Activated naive CD8-positive, alpha-beta T cell treated with anti-CD3 and anti-CD28 coated beads, Interleukin-2, amount 10 ng/mL, durations not matched to agents 7 days and 5 days (primary cell): ENCODE measurements at regions not wholly inside any gene's neighbourhood (a gene's known extent, or its start where the extent isn't known, plus 50 kb on each side); places are given as distances from the start of the nearest gene placed in this dataset.
"Not testable (repeated sequence)": the region's sequence is repeated elsewhere in the genome, so short reads cannot be mapped to it uniquely, and the experiment has no call there.

Experiments used
- ATAC-seq: fragments of 150-1000 bp; cut with Tn5 transposase; one replicate; pipeline ENCODE4 v1.10.0; 2021; ENCODE audit warnings: low read depth, moderate library complexity
- POLR2A ChIA-PET: fragments of 350-600 bp; sonication (Branson Sonifier 250); formaldehyde crosslinking; loops from one replicate; lab custom pipeline; 2021; ENCODE audit warnings: antibody characterized with exemption; lab: Charles Lee
- DNase-seq: peaks from one replicate; pipeline ENCODE4 v3.0.0; 2021
- H3K27ac Mint-ChIP-seq: one replicate; pipeline ENCODE4 v1.8.0; 2022; ENCODE audit warnings: mild to moderate bottlenecking, mixed read lengths
- H3K27me3 Mint-ChIP-seq: one replicate; pipeline ENCODE4 v1.8.0; 2022; ENCODE audit warnings: mild to moderate bottlenecking, moderate library complexity, mixed read lengths
- H3K36me3 Mint-ChIP-seq: one replicate; pipeline ENCODE4 v1.8.0; 2021; ENCODE audit warnings: mild to moderate bottlenecking, mixed read lengths
- H3K4me1 Mint-ChIP-seq: one replicate; pipeline ENCODE4 v1.8.0; 2021; ENCODE audit warnings: mixed read lengths
- H3K4me3 Mint-ChIP-seq: one replicate; pipeline ENCODE4 v1.8.0; 2022; ENCODE audit warnings: mild to moderate bottlenecking, moderate library complexity, mixed read lengths
- H3K9me3 Mint-ChIP-seq: one replicate; pipeline ENCODE4 v1.8.0; 2021; ENCODE audit warnings: mixed read lengths

- DNase-seq, result no peak
- POLR2A ChIA-PET, result no interaction called here
- no peaks in the 10 kb centered on the region for H3K36me3 Mint-ChIP-seq
- ATAC-seq, result no peak
- H3K4me3 Mint-ChIP-seq, result no peak overlapping the region
- no peaks in the 10 kb centered on the region for H3K4me1 Mint-ChIP-seq
- H3K27me3 Mint-ChIP-seq, result no peaks in the 10 kb centered on the region
- no peak overlapping the region for H3K27ac Mint-ChIP-seq
- H3K9me3 Mint-ChIP-seq, result no peaks in the 10 kb centered on the region
Measured at GRCh38 chr5:89566340-89566739, 683.4 kb upstream of the MEF2C start.

GRCh38 chr5:89560696-89561095, 677.7 kb upstream of the MEF2C start:
- no peak overlapping the region for H3K4me3 Mint-ChIP-seq
- H3K27ac Mint-ChIP-seq, result no peak overlapping the region
- DNase-seq (no peak), ATAC-seq (no peak)
- POLR2A ChIA-PET, result no interaction called here
- H3K27me3 Mint-ChIP-seq, result no peaks in the 10 kb centered on the region
- H3K9me3 Mint-ChIP-seq, result no peaks in the 10 kb centered on the region
- no peaks in the 10 kb centered on the region for H3K4me1 Mint-ChIP-seq
- no peaks in the 10 kb centered on the region for H3K36me3 Mint-ChIP-seq

GRCh38 chr5:89556215-89556913, 673.4 kb upstream of the MEF2C start:
- no peaks in the 10 kb centered on the region for H3K27me3 Mint-ChIP-seq
- DNase-seq (no peak), ATAC-seq (no peak)
- no peaks in the 10 kb centered on the region for H3K9me3 Mint-ChIP-seq
- H3K4me3 Mint-ChIP-seq, result no peak overlapping the region
- no peak overlapping the region for H3K27ac Mint-ChIP-seq
- no peaks in the 10 kb centered on the region for H3K4me1 Mint-ChIP-seq
- POLR2A ChIA-PET, result no interaction called here
- no peaks in the 10 kb centered on the region for H3K36me3 Mint-ChIP-seq

- Mint-ChIP-seq H3K9me3 (no peaks in the 10 kb centered on the region), H3K27me3 (no peaks in the 10 kb centered on the region), H3K4me3 (no peak overlapping the region), H3K27ac (no peak overlapping the region), H3K36me3 (no peaks in the 10 kb centered on the region), H3K4me1 (no peaks in the 10 kb centered on the region)
- POLR2A ChIA-PET, result no interaction called here
- ATAC-seq, result no peak
- DNase-seq, result no peak
Measured at GRCh38 chr5:89546657-89547056, 663.7 kb upstream of the MEF2C start.

- Mint-ChIP-seq H3K27ac (no peak overlapping the region), H3K9me3 (no peaks in the 10 kb centered on the region), H3K4me3 (no peak overlapping the region), H3K36me3 (no peaks in the 10 kb centered on the region), H3K4me1 (no peaks in the 10 kb centered on the region), H3K27me3 (no peaks in the 10 kb centered on the region)
- POLR2A ChIA-PET, result no interaction called here
- ATAC-seq, result no peak
- DNase-seq, result no peak
Measured at GRCh38 chr5:89545626-89546025, 662.6 kb upstream of the MEF2C start.

GRCh38 chr5:89545076-89545475, 662.1 kb upstream of the MEF2C start:
- Mint-ChIP-seq H3K4me3 (no peak overlapping the region), H3K27ac (no peak overlapping the region), H3K4me1 (no peaks in the 10 kb centered on the region), H3K36me3 (no peaks in the 10 kb centered on the region), H3K9me3 (no peaks in the 10 kb centered on the region), H3K27me3 (no peaks in the 10 kb centered on the region)
- DNase-seq (no peak), ATAC-seq (no peak)
- POLR2A ChIA-PET, result no interaction called here

GRCh38 chr5:89542736-89543135, 659.8 kb upstream of the MEF2C start:
- H3K9me3 Mint-ChIP-seq, result no peaks in the 10 kb centered on the region
- H3K4me3 Mint-ChIP-seq, result no peak overlapping the region
- ATAC-seq, result no peak
- POLR2A ChIA-PET, result no interaction called here
- H3K27me3 Mint-ChIP-seq, result no peaks in the 10 kb centered on the region
- no peak overlapping the region for H3K27ac Mint-ChIP-seq
- no peaks in the 10 kb centered on the region for H3K36me3 Mint-ChIP-seq
- no peaks in the 10 kb centered on the region for H3K4me1 Mint-ChIP-seq
- no peak for DNase-seq

- Mint-ChIP-seq H3K27me3 (no peaks in the 10 kb centered on the region), H3K4me1 (no peaks in the 10 kb centered on the region), H3K27ac (no peak overlapping the region), H3K36me3 (no peaks in the 10 kb centered on the region), H3K9me3 (no peaks in the 10 kb centered on the region), H3K4me3 (no peak overlapping the region)
- ATAC-seq (no peak), DNase-seq (no peak)
- POLR2A ChIA-PET, result no interaction called here
Measured at GRCh38 chr5:89537800-89538199, 654.8 kb upstream of the MEF2C start.

- Mint-ChIP-seq H3K4me1 (no peaks in the 10 kb centered on the region), H3K4me3 (no peak overlapping the region), H3K36me3 (no peaks in the 10 kb centered on the region), H3K9me3 (no peaks in the 10 kb centered on the region), H3K27ac (no peak overlapping the region), H3K27me3 (no peaks in the 10 kb centered on the region)
- DNase-seq (no peak), ATAC-seq (no peak)
- POLR2A ChIA-PET, result no interaction called here
Measured at GRCh38 chr5:89536020-89536419, 653.0 kb upstream of the MEF2C start.

- Mint-ChIP-seq H3K9me3 (no peaks in the 10 kb centered on the region), H3K27me3 (no peaks in the 10 kb centered on the region), H3K27ac (no peak overlapping the region), H3K4me3 (no peak overlapping the region), H3K36me3 (no peaks in the 10 kb centered on the region), H3K4me1 (no peaks in the 10 kb centered on the region)
- POLR2A ChIA-PET, result no interaction called here
- ATAC-seq (no peak), DNase-seq (no peak)
Measured at GRCh38 chr5:89535411-89535810, 652.4 kb upstream of the MEF2C start.

- H3K27me3 Mint-ChIP-seq, result no peaks in the 10 kb centered on the region
- H3K9me3 Mint-ChIP-seq, result no peaks in the 10 kb centered on the region
- ATAC-seq, result no peak
- H3K27ac Mint-ChIP-seq, result no peak overlapping the region
- POLR2A ChIA-PET, result no interaction called here
- no peaks in the 10 kb centered on the region for H3K36me3 Mint-ChIP-seq
- no peak for DNase-seq
- H3K4me3 Mint-ChIP-seq, result no peak overlapping the region
- no peaks in the 10 kb centered on the region for H3K4me1 Mint-ChIP-seq
Measured at GRCh38 chr5:89534331-89534730, 651.3 kb upstream of the MEF2C start.

GRCh38 chr5:89524785-89525184, 641.8 kb upstream of the MEF2C start:
- Mint-ChIP-seq H3K4me3 (no peak overlapping the region), H3K9me3 (peaks cover 3% of the 10 kb centered on the region), H3K4me1 (no peaks in the 10 kb centered on the region)

GRCh38 chr5:89523867-89524266, 640.9 kb upstream of the MEF2C start:
- DNase-seq, H3K9me3 Mint-ChIP-seq, H3K36me3 Mint-ChIP-seq, H3K4me3 Mint-ChIP-seq, POLR2A ChIA-PET, H3K4me1 Mint-ChIP-seq, ATAC-seq, H3K27ac Mint-ChIP-seq, H3K27me3 Mint-ChIP-seq: not testable (repeated sequence)

More at GRCh38 chr5:89524785-89525184, 641.8 kb upstream of the MEF2C start:
- H3K27me3 Mint-ChIP-seq, result no peaks in the 10 kb centered on the region
- ATAC-seq (no peak), DNase-seq (no peak)
- H3K27ac Mint-ChIP-seq, result no peak overlapping the region
- POLR2A ChIA-PET, result no interaction called here
- no peaks in the 10 kb centered on the region for H3K36me3 Mint-ChIP-seq

- POLR2A ChIA-PET, result no interaction called here
Measured at GRCh38 chr5:89520771-89521170, 637.8 kb upstream of the MEF2C start.

More at GRCh38 chr5:89520771-89521170, 637.8 kb upstream of the MEF2C start:
- DNase-seq (no peak), ATAC-seq (no peak)
- Mint-ChIP-seq H3K4me3 (no peak overlapping the region), H3K4me1 (no peaks in the 10 kb centered on the region), H3K27me3 (no peaks in the 10 kb centered on the region), H3K36me3 (no peaks in the 10 kb centered on the region), H3K9me3 (peaks cover 3% of the 10 kb centered on the region), H3K27ac (no peak overlapping the region)
